Gastrocnemius medialis (tissue), 4 donors: ENCODE measurements at regions not wholly inside any gene's neighbourhood (a gene's known extent, or its start where the extent isn't known, plus 50 kb on each side); places are given as distances from the start of the nearest gene placed in this dataset.

Experiments
- ATAC-seq, 2 donors: fragments of 150-250 bp; one replicate each; pipeline ENCODE4 v1.9.1; 2016
- DNase-seq, 2 donors: peaks; one replicate each; pipeline ENCODE4 v3.0.0-alpha.2; 2019
- H3K27ac ChIP-seq, 4 donors: fragments of 200-600 bp; sonication (generic); 1 replicate in 1 of 4; 2 replicates in 3 of 4; pipeline ENCODE4 v1.5.1; 2016 to 2018; ENCODE audit warnings: mild to moderate bottlenecking in 2 of 4, moderate library complexity in 1 of 4
- H3K27me3 ChIP-seq, 3 donors: fragments of 200-600 bp; sonication (generic) in 2 of 3; 1 replicate in 1 of 3; 2 replicates in 2 of 3; pipeline versions ENCODE4 v1.5.1 to v1.6.0; 2016 to 2019; ENCODE audit warnings: mild to moderate bottlenecking in 1 of 3, moderate library complexity in 1 of 3
- H3K36me3 ChIP-seq, 2 donors: fragments of 200-600 bp; sonication (generic) in 1 of 2; one replicate each; pipeline ENCODE4 v1.5.1; 2017 to 2018
- H3K4me1 ChIP-seq, 2 donors: fragments of 200-600 bp; sonication (generic) in 1 of 2; one replicate each; pipeline ENCODE4 v1.5.1; 2016 to 2017; ENCODE audit warnings: mild to moderate bottlenecking in 2 of 2
- H3K4me3 ChIP-seq, 4 donors: fragments of 200-600 bp; sonication (generic) in 3 of 4; 1 replicate in 1 of 4; 2 replicates in 3 of 4; pipeline ENCODE4 v1.5.1; 2016 to 2019; ENCODE audit warnings: mild to moderate bottlenecking in 2 of 4
- H3K9me3 ChIP-seq, 3 donors: fragments of 200-600 bp; sonication (generic) in 2 of 3; 1 replicate in 1 of 3; 2 replicates in 2 of 3; pipeline ENCODE4 v1.5.1; 2016 to 2019
- CTCF ChIP-seq, 5 experiments: fragments of 450-650 bp in 3 of 5; fragments of 200-600 bp in 2 of 5; sonication (generic) in 2 of 5; IDR thresholded peaks in 4 of 5; conservative IDR thresholded peaks in 1 of 5; 1 replicate in 4 of 5; 2 replicates in 1 of 5; pipeline ENCODE4 v1.5.1; 2016 to 2019; ENCODE audit warnings: antibody characterized with exemption in 5 of 5, mild to moderate bottlenecking in 3 of 5, moderate library complexity in 3 of 5
- POLR2A ChIP-seq, 2 donors: fragments of 450-650 bp; IDR thresholded peaks; one replicate each; pipeline ENCODE4 v1.6.1; 2017; ENCODE audit warnings: antibody characterized with exemption in 2 of 2, mild to moderate bottlenecking in 2 of 2, moderate library complexity in 2 of 2
- in situ Hi-C, 4 donors: fragments of 200-750 bp; cut with MboI; loops; one replicate each; pipeline versions ENCODE4 v1.15.0 to v1.8.0; 2017; ENCODE audit warnings: low sequenced_read_pairs in 4 of 4
- intact Hi-C: fragments of 100-400 bp; cut with DNase I; formaldehyde crosslinking; loops from one replicate; pipeline ENCODE4 v1.15.1; 2023; ENCODE audit warnings: low total_unique reads

- intact Hi-C loops (no loop called here), in situ Hi-C loops (no loop called here)
- H3K36me3 ChIP-seq, result no peaks in the 10 kb centered on the region
- H3K4me1 ChIP-seq, result no peaks in the 10 kb centered on the region
- no peak for DNase-seq
- no peak overlapping the region for H3K27ac ChIP-seq
- no peaks in the 10 kb centered on the region for H3K9me3 ChIP-seq
- H3K27me3 ChIP-seq, result no peaks in the 10 kb centered on the region
- ATAC-seq, result no peak
- no peak overlapping the region for H3K4me3 ChIP-seq
- TF ChIP-seq CTCF (IDR thresholded peaks at IDR 0.05 in 4 of 5, conservative IDR thresholded peaks at IDR 0.05 in 1 of 5) (no peak), POLR2A (IDR thresholded peaks at IDR 0.05) (no peak)
These were observed 191.6 kb downstream of the TM9SF2 start for GRCh38 chr13:99692854-99693253.

GRCh38 chr13:99691552-99691951 is 190.3 kb downstream of the TM9SF2 start:
- H3K27ac ChIP-seq, result no peak overlapping the region
- in situ Hi-C loops (no loop called here), intact Hi-C loops (no loop called here)
- no peak for TF ChIP-seq POLR2A (IDR thresholded peaks at IDR 0.05)
- no peak for TF ChIP-seq CTCF (IDR thresholded peaks at IDR 0.05 in 4 of 5, conservative IDR thresholded peaks at IDR 0.05 in 1 of 5)
- H3K4me3 ChIP-seq, result no peak overlapping the region
- H3K9me3 ChIP-seq, result no peaks in the 10 kb centered on the region
- no peak for ATAC-seq
- no peak for DNase-seq
- no peaks in the 10 kb centered on the region for H3K36me3 ChIP-seq
- no peaks in the 10 kb centered on the region for H3K27me3 ChIP-seq
- H3K4me1 ChIP-seq, result peaks cover 0 to 4% of the 10 kb centered on the region in 2 donors

- intact Hi-C loops (no loop called here), in situ Hi-C loops (no loop called here)
- no peaks in the 10 kb centered on the region for H3K9me3 ChIP-seq
- ATAC-seq (no peak), DNase-seq (no peak)
- H3K27me3 ChIP-seq, result no peaks in the 10 kb centered on the region
- TF ChIP-seq POLR2A (IDR thresholded peaks at IDR 0.05) (no peak), CTCF (IDR thresholded peaks at IDR 0.05 in 4 of 5, conservative IDR thresholded peaks at IDR 0.05 in 1 of 5) (no peak)
- no peaks in the 10 kb centered on the region for H3K36me3 ChIP-seq
- H3K27ac ChIP-seq, result no peak overlapping the region
- H3K4me3 ChIP-seq, result no peak overlapping the region
- peaks cover 4 to 13% of the 10 kb centered on the region in 2 donors for H3K4me1 ChIP-seq
These were observed 189.3 kb downstream of the TM9SF2 start for GRCh38 chr13:99690426-99691174.

- Histone ChIP-seq H3K4me3 (no peak overlapping the region), H3K27me3 (no peaks in the 10 kb centered on the region), H3K27ac (no peak overlapping the region), H3K4me1 (peaks cover 4 to 13% of the 10 kb centered on the region in 2 donors), H3K9me3 (no peaks in the 10 kb centered on the region), H3K36me3 (no peaks in the 10 kb centered on the region)
- intact Hi-C loops, result no loop called here
- ATAC-seq (no peak), DNase-seq (no peak)
- in situ Hi-C loops, result no loop called here
- TF ChIP-seq POLR2A (IDR thresholded peaks at IDR 0.05) (no peak), CTCF (IDR thresholded peaks at IDR 0.05 in 4 of 5, conservative IDR thresholded peaks at IDR 0.05 in 1 of 5) (no peak)
These were observed 188.7 kb downstream of the TM9SF2 start for GRCh38 chr13:99689955-99690354.

GRCh38 chr13:99688776-99689175 is 187.5 kb downstream of the TM9SF2 start:
- ATAC-seq, result no peak
- TF ChIP-seq CTCF (IDR thresholded peaks at IDR 0.05 in 4 of 5, conservative IDR thresholded peaks at IDR 0.05 in 1 of 5) (no peak), POLR2A (IDR thresholded peaks at IDR 0.05) (no peak)
- intact Hi-C loops, result no loop called here

More at GRCh38 chr13:99688776-99689175, 187.5 kb downstream of the TM9SF2 start:
- Histone ChIP-seq H3K27me3 (no peaks in the 10 kb centered on the region), H3K27ac (no peak overlapping the region), H3K36me3 (no peaks in the 10 kb centered on the region), H3K4me3 (no peak overlapping the region), H3K9me3 (no peaks in the 10 kb centered on the region), H3K4me1 (peaks cover 4 to 13% of the 10 kb centered on the region in 2 donors)
- in situ Hi-C loops, result no loop called here
- DNase-seq, result no peak
